Brain microvascular endothelial cell (primary cell): ENCODE measurements at regions not wholly inside any gene's neighbourhood (a gene's known extent, or its start where the extent isn't known, plus 50 kb on each side); places are given as distances from the start of the nearest gene placed in this dataset.

ENCODE experiments used
- DNase-seq: peaks from one replicate; pipeline ENCODE4 v3.0.0-alpha.2; 2020
- H3K27ac ChIP-seq: fragments of 250-450 bp; sonication (Bioruptor Pico); 2 replicates; pipeline ENCODE4 v1.5.1; 2020; ENCODE audit warnings: mild to moderate bottlenecking, moderate library complexity
- H3K27me3 ChIP-seq: fragments of 250-450 bp; sonication (Bioruptor Pico); replicated peaks from 2 replicates; pipeline ENCODE4 v1.5.1; 2020; ENCODE audit warnings: mild to moderate bottlenecking
- H3K36me3 ChIP-seq: fragments of 250-450 bp; sonication (Bioruptor Pico); replicated peaks from 2 replicates; pipeline ENCODE4 v1.5.1; 2020; ENCODE audit warnings: mild to moderate bottlenecking
- H3K4me3 ChIP-seq: 2 replicates; pipeline ENCODE4 v1.5.1; 2011; ENCODE audit warnings: low read depth, mild to moderate bottlenecking, control low read depth, low read length, moderate library complexity
- CTCF ChIP-seq: IDR thresholded peaks from 2 replicates; pipeline ENCODE4 v1.5.1; 2011; ENCODE audit warnings: low read depth, mild to moderate bottlenecking, moderate library complexity, low read length, control low read depth, inconsistent platforms; ENCODE audit errors: missing control alignments
- in situ Hi-C: cut with HindIII; loops from 2 replicates; pipeline ENCODE4 v1.10.0; 2017; ENCODE audit warnings: low sequenced_read_pairs, low pct_ligation_motif_present

- DNase-seq, result no peak
- no peak overlapping the region for H3K4me3 ChIP-seq
- TF ChIP-seq CTCF, result no peak
- in situ Hi-C loops, result no loop called here
- no peaks in the 10 kb centered on the region for H3K27me3 ChIP-seq
- no peak overlapping the region for H3K27ac ChIP-seq
- no peaks in the 10 kb centered on the region for H3K36me3 ChIP-seq
These were observed 255.3 kb upstream of the SLITRK3 start for GRCh38 chr3:165451371-165452070.

- DNase-seq, result no peak
- in situ Hi-C loops, result no loop called here
- H3K27me3 ChIP-seq, result no peaks in the 10 kb centered on the region
- no peak overlapping the region for H3K4me3 ChIP-seq
- H3K27ac ChIP-seq, result no peak overlapping the region
- TF ChIP-seq CTCF, result no peak
- no peaks in the 10 kb centered on the region for H3K36me3 ChIP-seq
These were observed 250.4 kb upstream of the SLITRK3 start for GRCh38 chr3:165446555-165446954.

DNA sequence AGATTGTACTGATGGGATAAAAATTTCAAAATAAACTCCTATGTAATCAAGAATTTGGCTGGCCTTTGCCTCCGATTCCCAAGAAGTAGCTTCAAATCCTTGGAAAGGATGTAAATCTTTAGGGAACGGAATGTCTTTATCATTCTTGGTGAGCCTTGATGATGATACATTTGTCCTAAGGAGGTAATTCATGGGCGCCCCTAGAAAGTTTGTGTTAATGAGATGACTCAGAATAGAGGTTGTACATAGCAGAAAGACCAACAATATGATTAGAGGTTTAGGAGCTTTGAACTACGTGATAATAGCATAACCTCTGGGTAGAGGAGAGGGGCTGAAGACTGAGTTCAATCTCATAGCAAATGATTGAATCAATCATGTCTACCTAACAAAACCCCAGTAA is 248.6 kb upstream of the SLITRK3 start:
- in situ Hi-C loops, result no loop called here
- H3K4me3 ChIP-seq, result no peak overlapping the region
- no peak for DNase-seq

GRCh38 chr3:165443664-165444063 is 247.5 kb upstream of the SLITRK3 start:
- in situ Hi-C loops, result no loop called here
- no peaks in the 10 kb centered on the region for H3K36me3 ChIP-seq
- no peaks in the 10 kb centered on the region for H3K27me3 ChIP-seq
- no peak for TF ChIP-seq CTCF
- no peak overlapping the region for H3K4me3 ChIP-seq
- no peak for DNase-seq
- no peak overlapping the region for H3K27ac ChIP-seq

More for the DNA sequence above, 248.6 kb upstream of the SLITRK3 start:
- TF ChIP-seq CTCF, result no peak
- no peak overlapping the region for H3K27ac ChIP-seq
- H3K36me3 ChIP-seq, result no peaks in the 10 kb centered on the region
- no peaks in the 10 kb centered on the region for H3K27me3 ChIP-seq

GRCh38 chr3:165442061-165442460 is 245.9 kb upstream of the SLITRK3 start:
- no peak for TF ChIP-seq CTCF

DNA sequence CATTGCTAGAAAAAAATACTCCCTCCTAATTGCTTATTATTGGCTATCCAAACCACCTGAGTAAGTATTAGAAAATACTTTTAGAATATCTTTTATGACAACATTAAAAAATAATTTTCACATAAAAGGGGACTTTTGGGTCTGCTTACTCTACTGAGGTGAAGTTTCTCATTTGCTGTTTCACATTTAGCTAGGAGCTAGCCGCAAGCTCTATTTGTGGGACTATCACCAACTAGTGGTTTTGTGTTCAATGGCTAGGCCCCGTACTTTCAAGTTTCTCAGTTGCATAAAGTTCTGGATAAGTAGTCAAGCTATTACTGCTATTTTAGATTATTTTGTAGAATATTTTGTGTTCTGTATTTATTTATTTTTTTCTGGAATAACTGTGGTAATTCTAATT is 244.2 kb upstream of the SLITRK3 start:
- Histone ChIP-seq H3K4me3 (no peak overlapping the region), H3K27ac (no peak overlapping the region), H3K27me3 (no peaks in the 10 kb centered on the region), H3K36me3 (no peaks in the 10 kb centered on the region)
- no peak for TF ChIP-seq CTCF
- in situ Hi-C loops, result no loop called here
- DNase-seq, result no peak

More at GRCh38 chr3:165442061-165442460, 245.9 kb upstream of the SLITRK3 start:
- DNase-seq, result no peak
- no peaks in the 10 kb centered on the region for H3K27me3 ChIP-seq
- in situ Hi-C loops, result no loop called here
- H3K4me3 ChIP-seq, result no peak overlapping the region
- H3K27ac ChIP-seq, result no peak overlapping the region
- H3K36me3 ChIP-seq, result no peaks in the 10 kb centered on the region
